Pulmonary artery endothelial cell (primary cell): ENCODE measurements at regions not wholly inside any gene's neighbourhood (a gene's known extent, or its start where the extent isn't known, plus 50 kb on each side); places are given as distances from the start of the nearest gene placed in this dataset.
"Not testable (repeated sequence)": the region's sequence is repeated elsewhere in the genome, so short reads cannot be mapped to it uniquely, and the experiment has no call there.

Experiments used
- DNase-seq: peaks from one replicate; pipeline ENCODE4 v3.0.0-alpha.2; 2011; ENCODE audit warnings: low read depth, low spot score

- DNase-seq, result no peak
Measured at GRCh38 chr18:10081492-10081891, 167.7 kb downstream of the VAPA start.

DNA sequence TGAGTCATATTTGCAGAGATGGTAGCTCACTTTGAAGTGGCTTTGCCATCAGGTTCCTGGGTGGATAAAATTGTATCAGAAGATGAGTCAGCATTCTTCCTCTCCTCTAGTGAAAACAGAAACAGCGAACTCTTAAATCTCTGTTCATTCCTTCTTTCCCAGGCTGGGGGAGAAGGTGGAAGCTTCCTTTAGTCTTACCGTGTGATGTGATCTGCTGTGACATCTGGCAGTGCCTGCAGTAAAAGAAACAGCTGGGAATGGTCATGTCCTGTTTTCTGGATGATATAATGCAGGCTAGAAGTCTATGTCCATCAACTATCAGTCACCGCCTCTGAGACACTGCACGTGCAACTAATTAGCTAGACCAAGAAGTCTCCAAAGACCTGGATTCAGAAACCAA lies 171.6 kb downstream of the VAPA start:
- no peak for DNase-seq

- no peak for DNase-seq
Measured at GRCh38 chr18:10085876-10086275, 172.1 kb downstream of the VAPA start.

GRCh38 chr18:10086458-10087210 lies 172.8 kb downstream of the VAPA start:
- no peak for DNase-seq

GRCh38 chr18:10088734-10089133 lies 174.9 kb downstream of the VAPA start:
- DNase-seq, result no peak

DNA sequence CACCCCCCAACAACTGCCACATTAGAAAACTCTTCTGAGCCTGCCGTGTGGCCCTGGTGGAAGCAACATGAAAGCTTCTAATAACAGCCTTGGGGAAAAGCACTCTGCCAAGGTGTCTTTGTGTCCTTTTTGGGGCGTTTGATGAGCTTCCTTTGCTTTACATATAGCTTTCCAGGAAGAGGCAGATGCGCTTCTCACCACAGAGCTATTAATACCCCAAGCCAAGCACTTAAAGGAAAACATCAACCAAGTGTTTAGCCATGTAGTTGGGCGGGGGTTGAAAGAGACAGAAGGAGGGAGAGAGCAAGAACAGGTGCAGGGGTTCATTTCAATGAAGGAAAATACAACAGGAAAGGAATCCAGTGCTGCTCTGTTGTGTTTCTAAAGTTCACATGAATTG lies 176.1 kb downstream of the VAPA start:
- no peak for DNase-seq

DNA sequence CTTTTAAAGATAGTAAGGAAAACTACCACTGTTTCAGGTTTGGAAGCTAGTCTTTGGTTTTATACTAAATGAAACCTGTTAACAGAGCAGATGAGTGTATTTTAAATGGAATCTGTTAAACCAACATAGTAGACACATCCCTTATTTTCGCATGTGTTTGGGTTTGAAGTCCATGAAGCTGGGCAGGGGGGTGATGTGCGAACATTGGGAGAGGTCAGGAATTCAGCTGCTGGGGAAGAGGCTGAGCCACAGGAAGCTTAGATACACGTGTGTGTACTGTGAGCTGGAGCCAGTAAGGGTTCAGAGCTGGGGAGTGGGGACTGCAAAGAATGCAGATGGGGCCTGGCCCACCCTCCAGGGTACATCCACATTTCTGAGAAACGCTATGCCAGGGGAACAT lies 176.9 kb downstream of the VAPA start:
- no peak for DNase-seq

- DNase-seq, result no peak
Measured at GRCh38 chr18:10093445-10093844, 179.6 kb downstream of the VAPA start.

- DNase-seq, result no peak
Measured at GRCh38 chr18:10094154-10094553, 180.3 kb downstream of the VAPA start.

GRCh38 chr18:10094655-10095054 lies 180.8 kb downstream of the VAPA start:
- DNase-seq, result no peak

GRCh38 chr18:10095356-10095755 lies 181.5 kb downstream of the VAPA start:
- no peak for DNase-seq

DNA sequence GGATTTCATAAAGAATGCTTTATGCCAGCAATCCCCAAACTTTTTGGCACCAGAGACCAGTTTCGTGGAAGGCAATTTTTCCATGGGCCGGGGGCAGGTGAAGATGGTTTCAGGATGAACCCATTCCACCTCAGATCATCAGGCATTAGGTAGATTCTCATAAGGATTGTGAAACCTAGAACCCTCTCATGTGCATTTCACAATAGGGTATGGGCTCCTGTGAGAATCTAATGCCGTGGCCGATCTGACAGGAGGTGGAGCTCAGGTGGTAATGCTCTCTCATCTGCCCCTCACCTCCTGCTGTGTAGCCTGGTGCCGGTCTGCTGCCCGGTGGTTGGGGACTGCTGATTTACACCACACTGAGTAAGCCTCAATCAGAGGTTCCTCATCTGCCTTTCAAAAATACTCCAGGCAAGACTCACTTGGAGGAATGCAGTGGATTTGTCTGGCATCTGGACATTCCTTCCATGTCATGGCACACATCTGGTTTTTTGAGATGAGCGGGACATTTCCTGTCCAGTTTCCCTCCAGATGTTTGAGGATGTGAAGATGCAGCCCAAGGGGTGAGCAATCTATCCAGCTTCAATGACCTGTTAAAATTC lies 185.8 kb downstream of the VAPA start:
- DNase-seq, result no peak

DNA sequence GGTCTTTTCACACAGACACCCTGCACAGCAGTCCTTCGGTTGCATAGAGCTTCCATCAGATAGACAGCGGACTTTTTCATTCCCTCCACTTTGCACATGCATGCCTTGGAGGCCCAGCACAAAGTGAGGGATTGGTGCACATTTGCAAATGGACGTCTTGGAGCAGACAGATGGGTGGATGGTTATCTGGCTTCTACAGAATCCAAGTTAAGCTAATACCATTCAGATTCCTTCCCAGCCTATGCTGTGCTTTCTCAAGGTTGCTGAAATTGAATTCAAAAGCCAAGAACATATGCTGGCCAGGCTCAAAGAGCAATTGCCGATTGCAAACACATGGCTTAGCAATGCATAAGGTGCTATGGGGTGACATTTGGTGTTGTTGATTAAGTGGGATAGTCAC lies 186.4 kb downstream of the VAPA start:
- no peak for DNase-seq

DNA sequence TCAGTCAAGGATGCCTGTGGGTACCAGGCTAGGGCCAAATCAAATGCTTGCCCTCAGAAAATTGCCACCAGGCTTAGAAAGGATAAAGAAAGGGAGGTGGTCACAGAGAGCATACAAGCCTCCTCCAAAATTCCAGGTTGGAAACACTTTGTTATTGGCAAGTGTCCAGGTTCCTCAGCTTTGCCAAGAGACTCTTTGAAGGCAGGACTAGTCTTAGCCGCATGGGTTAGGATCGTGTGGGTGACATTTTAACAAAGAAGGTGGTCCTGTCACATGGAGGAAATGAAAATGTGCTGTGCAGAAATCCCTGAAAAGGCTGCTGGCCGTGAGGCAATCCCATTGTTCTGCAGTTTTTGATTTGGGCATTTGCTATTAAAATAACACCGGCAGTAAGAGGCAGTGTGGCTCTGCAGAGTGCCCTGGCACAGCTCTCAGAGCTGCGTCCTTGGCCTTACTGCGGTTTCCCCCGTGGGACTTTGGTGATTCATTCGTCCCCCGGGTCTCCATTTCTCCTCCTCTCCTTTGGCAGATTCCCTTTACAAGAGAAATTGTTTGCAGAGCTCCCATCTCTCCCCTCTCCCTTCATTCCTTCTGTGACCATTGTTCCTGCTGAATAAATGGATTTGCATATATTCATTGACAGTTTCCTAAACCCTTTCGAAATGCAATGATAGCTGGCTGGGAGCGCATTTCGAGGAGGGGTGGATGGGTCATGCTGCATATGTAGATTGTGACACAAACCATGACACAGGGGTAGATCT lies 187.3 kb downstream of the VAPA start:
- DNase-seq, result no peak

DNA sequence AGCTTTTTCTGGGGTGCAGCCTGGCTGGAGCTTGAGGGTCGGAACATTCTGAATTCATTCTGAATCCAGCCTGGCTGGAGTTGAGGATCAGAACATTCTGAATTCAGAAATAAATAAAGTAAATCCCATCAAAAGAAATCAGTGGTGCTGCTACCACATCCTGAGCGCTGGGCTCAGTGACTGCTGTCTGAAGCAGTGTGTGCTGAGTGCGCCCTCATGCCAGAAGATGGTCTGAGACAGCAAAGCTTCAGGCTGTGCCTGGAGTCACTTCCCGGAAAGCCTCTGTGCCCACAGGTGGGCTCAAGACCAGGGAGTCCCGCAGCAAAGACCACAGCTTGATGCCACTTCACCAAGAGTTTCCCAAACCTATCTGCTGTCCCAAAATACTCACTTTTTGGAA lies 187.9 kb downstream of the VAPA start:
- DNase-seq, result no peak

DNA sequence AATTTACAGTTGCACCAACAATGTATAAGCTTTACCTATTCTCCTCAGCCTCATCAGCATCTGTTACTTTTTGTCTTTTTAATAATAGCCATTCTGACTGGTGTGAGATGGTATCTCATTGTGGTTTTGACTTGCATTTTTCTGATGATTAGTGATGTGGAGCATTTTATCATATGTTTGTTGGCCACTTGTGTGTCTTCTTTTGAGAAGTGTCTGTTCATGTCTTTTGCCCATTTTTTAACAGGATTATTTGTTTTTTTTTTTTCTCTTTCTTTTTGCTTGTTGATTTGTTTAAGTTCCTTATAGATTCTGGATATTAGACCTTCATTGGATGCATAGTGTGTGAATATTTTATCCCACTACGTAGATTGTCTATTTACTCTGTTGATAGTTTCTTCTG lies 191.3 kb downstream of the VAPA start:
- not testable (repeated sequence) for DNase-seq

GRCh38 chr18:10111191-10111590 lies 197.4 kb downstream of the VAPA start:
- no peak for DNase-seq

GRCh38 chr18:10111944-10112343 lies 198.1 kb downstream of the VAPA start:
- no peak for DNase-seq

- DNase-seq, result no peak
Measured at GRCh38 chr18:10113121-10114022, 199.6 kb downstream of the VAPA start.

- DNase-seq, result no peak
Measured at GRCh38 chr18:10114717-10115463, 201.1 kb downstream of the VAPA start.

GRCh38 chr18:10116574-10116973 lies 202.8 kb downstream of the VAPA start:
- no peak for DNase-seq
